Neural cell (in vitro differentiated cells): ENCODE measurements at regions not wholly inside any gene's neighbourhood (a gene's known extent, or its start where the extent isn't known, plus 50 kb on each side); places are given as distances from the start of the nearest gene placed in this dataset.

Experiments
- H2AFZ ChIP-seq: fragments of 200-600, 300-800 bp; sonication (generic), shearing (Covaris generic); 2 replicates; pipeline ENCODE4 v1.6.0; 2014; ENCODE audit warnings: low read depth, mild to moderate bottlenecking, antibody characterized with exemption, low read length, moderate library complexity
- H3F3A ChIP-seq: fragments of 200-600 bp; shearing (Covaris generic); 2 replicates; pipeline ENCODE4 v1.6.1; 2016; ENCODE audit warnings: mild to moderate bottlenecking, moderate library complexity, mixed read lengths, antibody characterized with exemption, low read length; ENCODE audit not compliant: insufficient read depth, poor library complexity, severe bottlenecking
- H3K27ac ChIP-seq: fragments of 200-600, 300-800 bp; sonication (generic), shearing (Covaris generic); 2 replicates; pipeline ENCODE4 v1.5.1; 2014; ENCODE audit warnings: mild to moderate bottlenecking, low read length, moderate library complexity
- H3K27me3 ChIP-seq: fragments of 300-800, 200-600 bp; sonication (generic), shearing (Covaris generic); 2 replicates; pipeline ENCODE4 v1.6.0; 2014; ENCODE audit warnings: mild to moderate bottlenecking, low read depth, low read length, moderate library complexity; ENCODE audit not compliant: insufficient read depth
- H3K36me3 ChIP-seq: fragments of 300-800, 200-600 bp; sonication (generic), shearing (Covaris generic); 2 replicates; pipeline ENCODE4 v1.5.1; 2014; ENCODE audit warnings: mild to moderate bottlenecking, antibody characterized with exemption, low read length, moderate library complexity; ENCODE audit not compliant: insufficient read depth
- H3K4me2 ChIP-seq: fragments of 300-800, 200-600 bp; sonication (generic), shearing (Covaris generic); 2 replicates; pipeline ENCODE4 v1.6.0; 2014; ENCODE audit warnings: mild to moderate bottlenecking, low read length
- H3K4me3 ChIP-seq: fragments of 300-800, 200-600 bp; sonication (generic), shearing (Covaris generic); 2 replicates; pipeline ENCODE4 v1.5.1; 2014; ENCODE audit warnings: mild to moderate bottlenecking, low read length, moderate library complexity
- H3K79me2 ChIP-seq: fragments of 200-600 bp; shearing (Covaris generic); replicated peaks from 2 replicates; pipeline ENCODE4 v1.6.0; 2014; ENCODE audit warnings: mild to moderate bottlenecking, low read length, moderate library complexity; ENCODE audit not compliant: insufficient read depth
- H3K9ac ChIP-seq: fragments of 300-800, 200-600 bp; sonication (generic), shearing (Covaris generic); 2 replicates; pipeline ENCODE4 v1.6.1; 2016; ENCODE audit warnings: mild to moderate bottlenecking, low read length, mixed read lengths
- H3K9me2 ChIP-seq: fragments of 200-600 bp; shearing (Covaris generic); 2 replicates; pipeline ENCODE4 v1.6.1; 2016; ENCODE audit warnings: mild to moderate bottlenecking, low read length, mixed read lengths; ENCODE audit not compliant: insufficient read depth
- H3K9me3 ChIP-seq: fragments of 200-600, 300-800 bp; sonication (generic), shearing (Covaris generic); 2 replicates; pipeline ENCODE4 v1.6.1; 2016; ENCODE audit warnings: mild to moderate bottlenecking, mixed run types, low read length, moderate library complexity, mixed read lengths
- H4K20me1 ChIP-seq: fragments of 200-600 bp; shearing (Covaris generic); 2 replicates; pipeline ENCODE4 v1.6.1; 2016; ENCODE audit warnings: mild to moderate bottlenecking, mixed run types; ENCODE audit not compliant: insufficient read depth
- EP300 ChIP-seq: fragments of 450-650 bp; conservative IDR thresholded peaks from 2 replicates; pipeline ENCODE4 v1.6.1; 2014; ENCODE audit warnings: antibody characterized with exemption, mild to moderate bottlenecking, moderate library complexity; ENCODE audit not compliant: poor library complexity, severe bottlenecking
- EZH2 ChIP-seq: fragments of 200-600, 300-800 bp; shearing (Covaris generic), sonication (generic); IDR thresholded peaks from 2 replicates; pipeline ENCODE4 v1.6.1; 2014; ENCODE audit warnings: antibody characterized with exemption, low read length, borderline replicate concordance, mild to moderate bottlenecking; ENCODE audit not compliant: insufficient read depth, poor library complexity, severe bottlenecking
- MXI1 ChIP-seq: fragments of 450-650 bp; conservative IDR thresholded peaks from 2 replicates; pipeline ENCODE4 v1.6.1; 2014; ENCODE audit warnings: antibody characterized with exemption, mild to moderate bottlenecking; ENCODE audit not compliant: poor library complexity, severe bottlenecking
- RAD21 ChIP-seq: fragments of 450-650 bp; conservative IDR thresholded peaks from 2 replicates; pipeline ENCODE4 v1.6.1; 2014; ENCODE audit warnings: antibody characterized with exemption, mild to moderate bottlenecking, moderate library complexity
- SMC3 ChIP-seq: fragments of 450-650 bp; conservative IDR thresholded peaks from 2 replicates; pipeline ENCODE4 v1.6.1; 2014; ENCODE audit warnings: antibody characterized with exemption, mild to moderate bottlenecking, moderate library complexity; ENCODE audit not compliant: poor library complexity
- TF ChIP-seq, protein P1 (sequence below): IDR thresholded peaks from 2 replicates; pipeline ENCODE4 v1.6.1; 2012; ENCODE audit warnings: borderline replicate concordance

DNA sequence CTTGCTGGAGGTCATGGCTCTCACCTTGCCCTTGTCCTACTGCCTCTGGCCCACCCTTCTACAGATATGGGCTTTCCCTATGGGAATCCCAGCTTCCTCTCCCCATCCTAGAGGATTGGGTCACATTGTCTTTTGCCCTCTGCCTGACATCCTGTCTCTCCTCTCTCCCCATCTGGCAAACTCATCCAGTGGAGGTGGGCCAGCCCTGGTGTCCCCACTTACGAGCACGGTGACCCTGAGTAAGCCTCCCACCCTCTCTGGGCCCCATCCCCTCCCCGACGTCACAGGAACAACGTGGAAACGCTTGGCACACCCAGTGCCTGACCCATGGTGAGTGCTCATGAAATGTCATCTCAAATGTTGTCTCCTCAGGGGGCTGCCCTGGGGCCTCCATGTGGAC is 56.1 kb upstream of the ID3 start:
- H3F3A ChIP-seq, result no peaks in the 10 kb centered on the region
- H3K36me3 ChIP-seq, result no peaks in the 10 kb centered on the region
- H2AFZ ChIP-seq, result no peak overlapping the region
- H3K9me3 ChIP-seq, result no peaks in the 10 kb centered on the region
- no peak overlapping the region for H3K4me2 ChIP-seq
- TF ChIP-seq, protein P1, sequence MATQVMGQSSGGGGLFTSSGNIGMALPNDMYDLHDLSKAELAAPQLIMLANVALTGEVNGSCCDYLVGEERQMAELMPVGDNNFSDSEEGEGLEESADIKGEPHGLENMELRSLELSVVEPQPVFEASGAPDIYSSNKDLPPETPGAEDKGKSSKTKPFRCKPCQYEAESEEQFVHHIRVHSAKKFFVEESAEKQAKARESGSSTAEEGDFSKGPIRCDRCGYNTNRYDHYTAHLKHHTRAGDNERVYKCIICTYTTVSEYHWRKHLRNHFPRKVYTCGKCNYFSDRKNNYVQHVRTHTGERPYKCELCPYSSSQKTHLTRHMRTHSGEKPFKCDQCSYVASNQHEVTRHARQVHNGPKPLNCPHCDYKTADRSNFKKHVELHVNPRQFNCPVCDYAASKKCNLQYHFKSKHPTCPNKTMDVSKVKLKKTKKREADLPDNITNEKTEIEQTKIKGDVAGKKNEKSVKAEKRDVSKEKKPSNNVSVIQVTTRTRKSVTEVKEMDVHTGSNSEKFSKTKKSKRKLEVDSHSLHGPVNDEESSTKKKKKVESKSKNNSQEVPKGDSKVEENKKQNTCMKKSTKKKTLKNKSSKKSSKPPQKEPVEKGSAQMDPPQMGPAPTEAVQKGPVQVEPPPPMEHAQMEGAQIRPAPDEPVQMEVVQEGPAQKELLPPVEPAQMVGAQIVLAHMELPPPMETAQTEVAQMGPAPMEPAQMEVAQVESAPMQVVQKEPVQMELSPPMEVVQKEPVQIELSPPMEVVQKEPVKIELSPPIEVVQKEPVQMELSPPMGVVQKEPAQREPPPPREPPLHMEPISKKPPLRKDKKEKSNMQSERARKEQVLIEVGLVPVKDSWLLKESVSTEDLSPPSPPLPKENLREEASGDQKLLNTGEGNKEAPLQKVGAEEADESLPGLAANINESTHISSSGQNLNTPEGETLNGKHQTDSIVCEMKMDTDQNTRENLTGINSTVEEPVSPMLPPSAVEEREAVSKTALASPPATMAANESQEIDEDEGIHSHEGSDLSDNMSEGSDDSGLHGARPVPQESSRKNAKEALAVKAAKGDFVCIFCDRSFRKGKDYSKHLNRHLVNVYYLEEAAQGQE, result no peak
- H3K27me3 ChIP-seq, result peaks cover 22% of the 10 kb centered on the region
- no peaks in the 10 kb centered on the region for H4K20me1 ChIP-seq
- no peak overlapping the region for H3K27ac ChIP-seq
- no peaks in the 10 kb centered on the region for H3K79me2 ChIP-seq
- H3K9ac ChIP-seq, result no peak overlapping the region
- H3K4me3 ChIP-seq, result no peak overlapping the region
- no peaks in the 10 kb centered on the region for H3K9me2 ChIP-seq

DNA sequence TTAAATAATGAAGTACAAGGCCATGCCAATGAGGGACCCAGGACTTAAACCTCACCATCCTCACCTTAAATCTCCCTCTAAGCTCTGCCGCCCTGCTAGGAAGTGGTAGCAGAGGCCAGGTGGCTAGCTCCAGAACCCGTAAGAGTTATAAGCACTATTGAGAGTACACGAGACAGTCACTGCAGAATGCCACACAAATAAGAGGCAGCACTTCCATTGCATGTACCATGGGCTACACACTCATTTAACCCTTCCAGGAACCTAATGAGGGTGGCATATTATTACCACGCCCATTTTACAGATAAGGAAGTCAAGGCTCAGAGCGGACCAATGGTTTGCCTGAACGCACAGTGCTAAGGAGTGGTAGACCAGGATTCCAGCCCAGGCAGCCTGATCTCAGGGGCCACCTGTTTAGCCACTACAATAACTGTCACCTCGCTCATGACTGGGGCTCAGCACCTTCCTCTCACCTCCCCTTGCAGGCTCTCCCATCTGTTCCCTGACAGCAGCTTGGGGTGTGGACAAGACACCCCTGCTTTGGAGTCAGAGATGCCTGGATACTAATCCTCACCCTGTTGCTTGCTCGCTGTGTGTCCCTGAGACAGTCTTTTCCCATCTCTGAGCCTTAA is 54.8 kb upstream of the ID3 start:
- Histone ChIP-seq H2AFZ (no peak overlapping the region), H3K79me2 (no peaks in the 10 kb centered on the region), H3K4me3 (no peak overlapping the region), H3K9me2 (no peaks in the 10 kb centered on the region), H3F3A (no peaks in the 10 kb centered on the region), H3K9me3 (no peaks in the 10 kb centered on the region), H3K27ac (no peak overlapping the region), H4K20me1 (no peaks in the 10 kb centered on the region), H3K36me3 (no peaks in the 10 kb centered on the region), H3K4me2 (no peak overlapping the region), H3K9ac (no peak overlapping the region), H3K27me3 (peaks cover 10% of the 10 kb centered on the region)
- TF ChIP-seq EZH2 (no peak), RAD21 (no peak)
- TF ChIP-seq, protein P1, result no peak

DNA sequence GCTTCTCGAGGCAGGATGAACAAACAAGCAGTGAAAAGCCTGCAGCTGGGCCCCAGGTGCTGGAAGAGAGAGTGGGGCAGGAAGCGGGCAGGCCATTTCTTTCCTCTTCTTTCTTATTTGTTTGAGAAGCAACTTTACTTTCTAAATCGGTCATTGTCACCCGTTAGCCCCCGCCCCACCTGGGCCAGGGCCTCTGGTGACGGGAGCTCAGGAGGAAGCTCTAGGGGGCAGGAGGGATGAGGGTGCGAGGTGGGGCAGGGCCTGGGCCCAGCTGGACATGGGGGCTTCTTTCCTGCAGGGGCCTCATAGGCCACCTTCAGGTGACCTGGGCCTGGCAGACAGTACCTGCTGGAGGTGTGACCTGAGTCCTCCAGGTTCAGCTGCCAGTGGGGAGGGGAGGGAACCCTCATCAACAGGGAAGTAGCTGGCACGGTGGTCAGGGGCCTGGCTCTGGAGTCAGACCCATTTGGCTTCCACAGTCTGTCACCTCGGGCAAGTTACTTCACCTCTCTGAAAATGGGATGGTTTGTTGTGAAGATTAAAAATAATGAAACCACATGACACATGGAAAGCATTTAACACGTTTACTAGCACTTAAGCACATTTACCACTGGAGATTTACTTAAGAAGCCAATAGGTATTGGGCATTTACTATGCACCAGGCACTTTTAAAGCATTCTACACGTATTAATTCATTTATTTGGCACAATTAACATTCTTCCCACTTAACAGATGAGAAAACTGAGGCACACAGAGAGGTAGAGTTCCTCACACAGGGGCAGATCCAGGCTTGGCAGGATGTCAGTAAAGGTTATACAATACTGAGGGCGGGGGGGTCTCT is 54.1 kb upstream of the ID3 start:
- no peak overlapping the region for H3K27ac ChIP-seq
- peaks cover 3% of the 10 kb centered on the region for H3K27me3 ChIP-seq
- TF ChIP-seq MXI1 (no peak), RAD21 (no peak), EZH2 (no peak), SMC3 (no peak), EP300 (no peak)
- TF ChIP-seq, protein P1, result no peak

More for the DNA sequence above, 54.1 kb upstream of the ID3 start:
- H3F3A ChIP-seq, result no peaks in the 10 kb centered on the region
- no peak overlapping the region for H3K4me2 ChIP-seq
- H4K20me1 ChIP-seq, result no peaks in the 10 kb centered on the region
- H3K36me3 ChIP-seq, result no peaks in the 10 kb centered on the region
- H3K9me3 ChIP-seq, result no peaks in the 10 kb centered on the region
- H3K9ac ChIP-seq, result no peak overlapping the region
- H3K9me2 ChIP-seq, result no peaks in the 10 kb centered on the region
- no peak overlapping the region for H2AFZ ChIP-seq
- no peaks in the 10 kb centered on the region for H3K79me2 ChIP-seq
- no peak overlapping the region for H3K4me3 ChIP-seq
